Ectodermal cell (in vitro differentiated cells): ENCODE measurements at regions not wholly inside any gene's neighbourhood (a gene's known extent, or its start where the extent isn't known, plus 50 kb on each side); places are given as distances from the start of the nearest gene placed in this dataset.

ENCODE experiments used
- H3K27ac ChIP-seq: 2 replicates; pipeline ENCODE4 v1.7.0; 2013; ENCODE audit warnings: mild to moderate bottlenecking, low read depth, low read length; ENCODE audit not compliant: insufficient read depth, poor library complexity, severe bottlenecking
- H3K27me3 ChIP-seq: 2 replicates; pipeline ENCODE4 v1.7.0; 2013; ENCODE audit warnings: mild to moderate bottlenecking, low read length; ENCODE audit not compliant: insufficient read depth, control insufficient read depth, poor library complexity, severe bottlenecking
- H3K36me3 ChIP-seq: one replicate; pipeline ENCODE4 v1.7.0; 2013; ENCODE audit warnings: low read length; ENCODE audit not compliant: control insufficient read depth, insufficient read depth
- H3K4me1 ChIP-seq: one replicate; pipeline ENCODE4 v1.7.0; 2013; ENCODE audit warnings: low read length; ENCODE audit not compliant: control insufficient read depth, insufficient read depth
- H3K4me3 ChIP-seq: 2 replicates; pipeline ENCODE4 v1.7.0; 2013; ENCODE audit warnings: low read depth, low read length, control low read depth; ENCODE audit not compliant: insufficient read depth
- H3K9me3 ChIP-seq: 2 replicates; pipeline ENCODE4 v1.7.0; 2013; ENCODE audit warnings: mild to moderate bottlenecking, low read length, moderate library complexity; ENCODE audit not compliant: control insufficient read depth
- WGBS, 2 experiments: methylation state at CpG; one replicate each; pipeline ENCODE4 v1.1.7; 2013; ENCODE audit warnings: missing lambda C conversion rate in 2 of 2; 5-methylcytosine and 5-hydroxymethylcytosine counted together

GRCh38 chr1:168782559-168783116 is 53.6 kb upstream of the DPT start:
- no peaks in the 10 kb centered on the region for H3K27me3 ChIP-seq
- WGBS, 2 experiments = 96 to 100% methylated on average over 3 of the region's 3 CpGs
- H3K4me3 ChIP-seq = no peak overlapping the region
- no peaks in the 10 kb centered on the region for H3K36me3 ChIP-seq
- H3K9me3 ChIP-seq = no peaks in the 10 kb centered on the region
- no peaks in the 10 kb centered on the region for H3K4me1 ChIP-seq
- H3K27ac ChIP-seq = no peak overlapping the region

GRCh38 chr1:168783458-168784210 is 54.6 kb upstream of the DPT start:
- no peak overlapping the region for H3K4me3 ChIP-seq
- H3K27me3 ChIP-seq = no peaks in the 10 kb centered on the region
- no peaks in the 10 kb centered on the region for H3K36me3 ChIP-seq
- 90 to 92% methylated on average over 4 of the region's 4 CpGs for WGBS, 2 experiments
- no peaks in the 10 kb centered on the region for H3K4me1 ChIP-seq
- H3K27ac ChIP-seq = no peak overlapping the region
- no peaks in the 10 kb centered on the region for H3K9me3 ChIP-seq

- H3K36me3 ChIP-seq = no peaks in the 10 kb centered on the region
- WGBS, 2 experiments = 93 to 94% methylated on average over 3 of the region's 4 CpGs
- H3K4me3 ChIP-seq = no peak overlapping the region
- no peaks in the 10 kb centered on the region for H3K27me3 ChIP-seq
- H3K9me3 ChIP-seq = no peaks in the 10 kb centered on the region
- no peak overlapping the region for H3K27ac ChIP-seq
- no peaks in the 10 kb centered on the region for H3K4me1 ChIP-seq
Measured at GRCh38 chr1:168786476-168787330, 57.7 kb upstream of the DPT start.

GRCh38 chr1:168788258-168788657 is 59.3 kb upstream of the DPT start:
- no peak overlapping the region for H3K27ac ChIP-seq
- H3K9me3 ChIP-seq = no peaks in the 10 kb centered on the region
- H3K36me3 ChIP-seq = no peaks in the 10 kb centered on the region
- no peaks in the 10 kb centered on the region for H3K4me1 ChIP-seq
- 100% methylated on average over 1 of the region's 1 CpG; no CpG with 5 or more reads in 1 of the 2 experiments for WGBS, 2 experiments
- H3K4me3 ChIP-seq = no peak overlapping the region
- H3K27me3 ChIP-seq = no peaks in the 10 kb centered on the region

- Histone ChIP-seq H3K36me3 (no peaks in the 10 kb centered on the region), H3K27ac (no peak overlapping the region), H3K27me3 (no peaks in the 10 kb centered on the region), H3K9me3 (no peaks in the 10 kb centered on the region), H3K4me3 (no peak overlapping the region), H3K4me1 (no peaks in the 10 kb centered on the region)
- 86 to 87% methylated on average over 2 of the region's 2 CpGs for WGBS, 2 experiments
Measured at GRCh38 chr1:168789501-168789900, 60.5 kb upstream of the DPT start.

GRCh38 chr1:168792142-168792541 is 63.1 kb upstream of the DPT start:
- H3K9me3 ChIP-seq = no peaks in the 10 kb centered on the region
- no peaks in the 10 kb centered on the region for H3K4me1 ChIP-seq
- H3K27ac ChIP-seq = no peak overlapping the region
- no peak overlapping the region for H3K4me3 ChIP-seq
- H3K36me3 ChIP-seq = no peaks in the 10 kb centered on the region
- H3K27me3 ChIP-seq = no peaks in the 10 kb centered on the region
- WGBS, 2 experiments = 93 to 100% methylated on average over 3 of the region's 3 CpGs

GRCh38 chr1:168792592-168793125 is 63.7 kb upstream of the DPT start:
- H3K27me3 ChIP-seq = no peaks in the 10 kb centered on the region
- H3K4me1 ChIP-seq = no peaks in the 10 kb centered on the region
- H3K27ac ChIP-seq = no peak overlapping the region
- no peaks in the 10 kb centered on the region for H3K36me3 ChIP-seq
- WGBS, 2 experiments = 93 to 96% methylated on average over 2 of the region's 2 CpGs
- no peak overlapping the region for H3K4me3 ChIP-seq
- no peaks in the 10 kb centered on the region for H3K9me3 ChIP-seq

GRCh38 chr1:168794057-168794456 is 65.1 kb upstream of the DPT start:
- Histone ChIP-seq H3K9me3 (no peaks in the 10 kb centered on the region), H3K4me1 (no peaks in the 10 kb centered on the region), H3K27ac (no peak overlapping the region), H3K27me3 (no peaks in the 10 kb centered on the region), H3K4me3 (no peak overlapping the region), H3K36me3 (no peaks in the 10 kb centered on the region)
- WGBS, 2 experiments = 91 to 92% methylated on average over 6 of the region's 6 CpGs

- WGBS, 2 experiments = 93 to 96% methylated on average over 3 of the region's 3 CpGs
- no peak overlapping the region for H3K4me3 ChIP-seq
- H3K27me3 ChIP-seq = no peaks in the 10 kb centered on the region
- H3K4me1 ChIP-seq = peaks cover 6% of the 10 kb centered on the region
- no peaks in the 10 kb centered on the region for H3K9me3 ChIP-seq
- H3K27ac ChIP-seq = no peak overlapping the region
- no peaks in the 10 kb centered on the region for H3K36me3 ChIP-seq
Measured at GRCh38 chr1:168795681-168796080, 66.7 kb upstream of the DPT start.
